Mammary epithelial cell (primary cell): ENCODE measurements at regions not wholly inside any gene's neighbourhood (a gene's known extent, or its start where the extent isn't known, plus 50 kb on each side); places are given as distances from the start of the nearest gene placed in this dataset.
"Not testable (repeated sequence)": the region's sequence is repeated elsewhere in the genome, so short reads cannot be mapped to it uniquely, and the experiment has no call there.

Source experiments
- EZH2 ChIP-seq: IDR thresholded peaks from 2 replicates; pipeline ENCODE4 v1.6.1; 2012; ENCODE audit warnings: low read length, inconsistent platforms, borderline replicate concordance
- TF ChIP-seq, protein P1 (sequence below), 2 donors: IDR thresholded peaks in 1 of 2; conservative IDR thresholded peaks in 1 of 2; 2 replicates each; pipeline ENCODE4 v1.5.1; 2011 to 2012; ENCODE audit warnings: inconsistent platforms in 2 of 2, low read length in 2 of 2, mild to moderate bottlenecking in 2 of 2, control low read depth in 1 of 2, low read depth in 1 of 2; ENCODE audit not compliant: insufficient read depth in 1 of 2; ENCODE audit errors: extremely low read depth in 1 of 2

DNA sequence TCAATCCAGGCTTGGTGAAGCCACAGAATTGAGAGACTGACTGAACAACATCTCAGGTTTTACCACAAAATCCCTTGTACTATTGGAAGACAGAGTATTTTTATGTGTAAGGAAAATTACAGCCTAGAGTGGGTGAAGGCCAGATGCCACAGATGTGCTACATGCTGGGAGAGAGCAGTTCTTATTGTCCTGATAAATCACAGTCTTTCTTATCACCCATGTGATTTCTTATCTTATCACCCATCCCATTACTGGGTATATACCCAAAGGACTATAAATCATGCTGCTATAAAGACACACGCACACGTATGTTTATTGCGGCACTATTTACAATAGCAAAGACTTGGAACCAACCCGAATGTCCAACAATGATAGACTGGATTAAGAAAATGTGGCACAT lies 1008.0 kb upstream of the DDX18 start:
- TF ChIP-seq EZH2 = not testable (repeated sequence)
- TF ChIP-seq, protein P1, sequence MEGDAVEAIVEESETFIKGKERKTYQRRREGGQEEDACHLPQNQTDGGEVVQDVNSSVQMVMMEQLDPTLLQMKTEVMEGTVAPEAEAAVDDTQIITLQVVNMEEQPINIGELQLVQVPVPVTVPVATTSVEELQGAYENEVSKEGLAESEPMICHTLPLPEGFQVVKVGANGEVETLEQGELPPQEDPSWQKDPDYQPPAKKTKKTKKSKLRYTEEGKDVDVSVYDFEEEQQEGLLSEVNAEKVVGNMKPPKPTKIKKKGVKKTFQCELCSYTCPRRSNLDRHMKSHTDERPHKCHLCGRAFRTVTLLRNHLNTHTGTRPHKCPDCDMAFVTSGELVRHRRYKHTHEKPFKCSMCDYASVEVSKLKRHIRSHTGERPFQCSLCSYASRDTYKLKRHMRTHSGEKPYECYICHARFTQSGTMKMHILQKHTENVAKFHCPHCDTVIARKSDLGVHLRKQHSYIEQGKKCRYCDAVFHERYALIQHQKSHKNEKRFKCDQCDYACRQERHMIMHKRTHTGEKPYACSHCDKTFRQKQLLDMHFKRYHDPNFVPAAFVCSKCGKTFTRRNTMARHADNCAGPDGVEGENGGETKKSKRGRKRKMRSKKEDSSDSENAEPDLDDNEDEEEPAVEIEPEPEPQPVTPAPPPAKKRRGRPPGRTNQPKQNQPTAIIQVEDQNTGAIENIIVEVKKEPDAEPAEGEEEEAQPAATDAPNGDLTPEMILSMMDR (conservative IDR thresholded peaks at IDR 0.05 in 1 of 2, IDR thresholded peaks at IDR 0.05 in 1 of 2; ENCODE audit: extremely low read depth in 1 of 2, insufficient read depth in 1 of 2, low read depth in 1 of 2, low read length in 2 of 2) = not testable (repeated sequence)
